GM21619 (cell line): ENCODE measurements at regions not wholly inside any gene's neighbourhood (a gene's known extent, or its start where the extent isn't known, plus 50 kb on each side); places are given as distances from the start of the nearest gene placed in this dataset.
"Not testable (repeated sequence)": the region's sequence is repeated elsewhere in the genome, so short reads cannot be mapped to it uniquely, and the experiment has no call there.

Experiments used
- ATAC-seq: cut with Tn5 transposase; IDR thresholded peaks from one replicate; pipeline ENCODE4 v1.9.1; 2021; ENCODE audit not compliant: unreplicated experiment

DNA sequence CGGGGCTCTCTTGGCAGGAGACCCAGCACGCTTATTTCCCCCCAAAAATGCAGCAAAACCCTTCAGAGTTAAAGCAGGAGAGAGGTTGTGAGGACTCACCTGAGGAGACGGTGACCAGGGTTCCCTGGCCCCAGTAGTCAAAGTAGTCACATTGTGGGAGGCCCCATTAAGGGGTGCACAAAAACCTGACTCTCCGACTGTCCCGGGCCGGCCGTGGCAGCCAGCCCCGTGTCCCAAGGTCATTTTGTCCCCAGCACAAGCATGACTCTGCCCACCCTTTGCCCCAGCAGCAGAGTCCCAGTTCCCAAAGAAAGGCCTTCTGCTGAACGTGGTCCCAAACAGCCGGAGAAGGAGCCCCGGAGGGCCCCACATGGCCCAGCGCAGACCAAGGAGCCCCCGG, 337.7 kb downstream of the TMEM121 start:
- ATAC-seq: no peak

GRCh38 chr14:105864651-105865265, 338.4 kb downstream of the TMEM121 start:
- ATAC-seq: no peak

DNA sequence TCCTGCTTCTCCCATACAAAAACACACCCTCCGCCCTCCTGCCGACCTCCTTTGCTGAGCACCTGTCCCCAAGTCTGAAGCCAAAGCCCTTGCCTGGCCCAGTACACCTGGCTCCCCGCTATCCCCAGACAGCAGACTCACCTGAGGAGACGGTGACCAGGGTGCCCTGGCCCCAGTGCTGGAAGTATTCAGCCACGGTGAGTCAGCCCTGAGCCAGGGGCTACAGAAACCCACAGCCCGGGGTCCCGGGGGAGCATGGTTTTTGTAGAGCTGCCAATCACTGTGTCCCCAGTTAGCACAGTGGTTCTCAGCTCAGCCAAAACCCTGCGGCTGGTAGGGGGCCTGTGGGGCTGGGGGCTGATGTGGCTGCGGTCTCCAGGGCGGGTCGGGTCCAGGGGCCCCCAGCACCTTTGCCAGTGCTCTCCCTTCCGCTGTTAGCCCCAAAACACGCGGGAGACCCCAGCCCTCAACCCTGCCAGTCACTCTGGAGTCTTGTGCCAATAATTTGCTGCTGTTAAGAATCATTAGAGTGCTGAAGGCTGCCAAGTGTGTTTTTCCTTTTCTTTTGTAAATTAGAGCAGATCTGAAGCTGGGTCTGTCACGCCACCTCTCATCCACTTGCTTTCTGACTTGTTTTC, 339.0 kb downstream of the TMEM121 start:
- no peak for ATAC-seq

GRCh38 chr14:105865904-105866840, 339.8 kb downstream of the TMEM121 start:
- no peak for ATAC-seq

- no peak for ATAC-seq
Observed at GRCh38 chr14:105866841-105867321, 340.5 kb downstream of the TMEM121 start.

- no peak for ATAC-seq
Observed at GRCh38 chr14:105867961-105868599, 341.7 kb downstream of the TMEM121 start.

- ATAC-seq: no peak
Observed at GRCh38 chr14:105871590-105871989, 345.2 kb downstream of the TMEM121 start.

GRCh38 chr14:105873870-105874512, 347.6 kb downstream of the TMEM121 start:
- ATAC-seq: no peak

DNA sequence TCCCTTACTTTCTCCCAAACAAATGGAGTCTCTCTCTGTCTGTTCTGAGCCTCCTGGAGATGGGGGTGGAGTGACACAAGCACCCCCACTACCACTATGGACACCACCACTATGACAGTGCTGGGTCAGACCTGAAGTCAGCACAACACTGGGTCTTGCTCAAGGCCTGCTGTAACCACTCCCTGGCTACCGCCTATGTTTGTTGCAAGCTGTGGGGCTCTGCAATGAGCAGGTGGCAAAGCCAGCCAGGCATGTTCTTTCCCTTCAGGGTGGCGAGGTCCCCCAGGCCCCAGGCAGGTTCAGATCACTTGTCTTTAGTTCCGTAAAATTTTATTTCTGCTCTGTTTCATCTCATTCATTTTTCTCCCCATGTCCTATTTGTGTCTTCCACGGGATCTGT, 349.8 kb downstream of the TMEM121 start:
- ATAC-seq: no peak

GRCh38 chr14:105876829-105877228, 350.4 kb downstream of the TMEM121 start:
- ATAC-seq: no peak

DNA sequence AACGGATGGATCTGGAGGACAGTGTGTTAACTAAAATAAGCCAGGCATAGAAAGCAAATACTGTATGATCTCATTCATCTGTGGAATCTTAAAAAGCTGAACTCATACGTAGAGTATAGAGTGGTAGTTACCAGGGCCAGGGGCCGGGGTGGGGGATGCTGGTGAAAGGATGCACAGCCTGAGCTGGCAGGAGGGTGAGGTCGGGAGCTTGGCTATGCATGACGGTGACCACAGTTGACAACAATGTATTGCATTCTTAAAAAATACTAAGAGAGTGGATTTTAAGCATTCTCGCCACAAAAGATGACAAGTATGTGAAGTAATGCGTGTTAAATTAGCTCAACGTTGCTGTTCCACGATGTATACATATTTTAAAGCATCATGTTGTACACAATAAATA, 351.3 kb downstream of the TMEM121 start:
- ATAC-seq: no peak

GRCh38 chr14:105878125-105878524, 351.7 kb downstream of the TMEM121 start:
- no peak for ATAC-seq

DNA sequence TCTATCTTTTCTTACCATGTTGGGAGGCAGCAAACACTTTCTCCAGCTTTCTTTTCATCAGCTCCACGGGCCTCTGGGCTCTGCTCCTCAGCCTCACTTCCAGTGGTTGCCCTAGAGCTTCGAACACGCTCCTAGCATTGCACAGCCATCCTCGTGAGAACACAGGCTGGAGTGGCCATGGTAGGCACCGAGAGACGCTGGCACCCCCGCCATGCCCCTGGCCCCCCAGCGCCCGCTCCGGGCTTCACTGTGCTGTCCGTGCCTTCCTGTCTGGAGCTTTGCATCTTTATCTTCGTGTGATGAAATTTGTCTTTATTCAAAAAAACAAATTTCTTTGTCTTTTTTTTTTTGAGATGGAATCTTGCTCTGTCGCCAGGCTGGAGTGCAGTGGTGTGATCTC, 352.2 kb downstream of the TMEM121 start:
- ATAC-seq: no peak

DNA sequence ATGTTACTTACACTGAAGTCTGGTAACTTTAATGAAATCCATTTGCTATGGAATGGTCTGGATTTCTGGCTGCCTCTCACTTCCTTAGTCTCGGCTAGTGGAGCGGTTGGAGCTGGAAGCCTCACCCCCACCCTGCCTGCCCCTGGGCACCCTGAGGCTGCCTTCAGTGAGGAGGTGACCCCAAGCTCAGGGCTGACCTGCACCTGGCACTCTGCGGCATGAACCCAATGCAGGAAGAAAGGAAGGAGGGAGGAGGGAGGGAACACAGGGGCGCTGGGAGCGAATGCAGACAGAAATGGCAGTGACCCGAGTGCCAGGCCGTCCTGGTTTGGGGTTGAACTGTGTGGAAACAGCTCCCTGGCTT, 353.1 kb downstream of the TMEM121 start:
- ATAC-seq: no peak

DNA sequence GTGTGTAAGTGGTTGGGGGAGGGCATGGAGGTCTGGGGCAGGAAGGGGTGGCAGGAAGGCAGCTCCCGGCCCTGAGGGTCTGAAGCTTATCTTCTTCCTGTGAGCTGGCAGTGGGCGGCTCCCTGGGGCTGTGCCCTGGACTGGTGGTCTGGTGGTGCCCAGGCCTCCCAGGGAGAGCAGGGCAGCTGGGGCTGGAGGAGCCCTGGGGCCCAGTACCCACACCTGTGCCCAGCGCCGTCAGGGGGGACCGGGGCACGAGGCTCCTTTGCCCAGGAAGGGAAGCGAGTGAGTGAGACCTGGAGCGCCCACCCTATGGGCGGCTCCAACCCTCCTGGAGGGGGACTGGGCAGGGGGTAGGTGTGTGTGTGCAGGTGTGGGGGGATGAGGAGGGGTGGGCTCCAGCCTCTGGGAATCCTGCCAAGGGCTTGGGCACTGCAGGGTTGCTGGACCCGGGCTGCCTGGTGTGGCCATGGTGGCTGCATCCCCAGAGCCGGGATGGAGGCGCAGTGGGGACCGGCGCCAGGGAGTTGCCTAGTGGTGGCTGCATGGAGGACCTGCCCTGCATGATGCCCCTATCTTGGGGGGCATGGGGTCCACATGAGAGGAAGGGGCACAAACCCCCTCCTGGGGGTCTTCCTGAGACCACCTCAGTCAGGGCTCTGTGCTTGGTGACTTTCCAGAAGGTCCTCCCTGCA, 353.6 kb downstream of the TMEM121 start:
- ATAC-seq: no peak

DNA sequence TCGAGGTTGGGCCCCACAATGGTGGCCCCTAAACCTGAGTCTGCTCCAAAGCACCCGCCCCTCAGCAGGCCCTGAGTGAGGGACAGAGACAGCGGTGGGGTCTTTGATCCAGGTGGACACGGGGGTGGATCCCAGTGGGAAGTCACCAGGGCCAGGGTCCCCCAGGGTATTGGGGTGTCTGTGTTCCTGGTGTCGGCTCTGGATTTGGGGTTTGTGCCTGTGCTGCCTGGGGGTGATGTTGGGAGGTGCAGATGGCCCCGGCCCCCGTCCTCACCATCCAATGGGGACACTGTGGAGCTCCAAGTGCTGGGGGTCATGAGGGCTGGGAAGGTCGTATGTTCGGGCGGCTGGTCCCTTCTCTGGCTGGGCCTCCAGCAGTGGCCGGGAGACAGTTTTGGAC, 354.2 kb downstream of the TMEM121 start:
- no peak for ATAC-seq

GRCh38 chr14:105881021-105881930, 354.9 kb downstream of the TMEM121 start:
- no peak for ATAC-seq

DNA sequence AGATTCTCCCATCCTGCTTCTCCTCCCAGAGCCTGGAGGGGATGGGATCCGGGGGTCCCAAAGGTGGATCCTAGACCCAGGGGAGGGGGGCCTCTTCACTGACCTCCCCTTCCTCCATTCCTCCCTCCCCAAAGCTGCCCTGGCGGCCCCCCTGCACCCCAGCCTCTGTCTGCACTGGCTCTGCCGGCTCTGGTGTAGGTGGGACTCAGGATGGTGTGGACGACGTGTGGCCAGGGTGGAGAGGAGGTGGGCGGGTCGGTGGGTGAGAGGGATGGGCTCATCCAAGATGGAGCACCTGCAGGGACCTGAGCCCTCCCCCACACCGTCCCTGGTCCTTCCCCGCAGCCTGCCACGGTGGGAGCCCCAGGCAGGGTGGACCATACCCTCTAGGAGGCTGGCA, 355.6 kb downstream of the TMEM121 start:
- not testable (repeated sequence) for ATAC-seq

- ATAC-seq: no peak
Observed at GRCh38 chr14:105882626-105883025, 356.2 kb downstream of the TMEM121 start.
